GM12875 (cell line): ENCODE measurements at regions not wholly inside any gene's neighbourhood (a gene's known extent, or its start where the extent isn't known, plus 50 kb on each side); places are given as distances from the start of the nearest gene placed in this dataset.

Experiments used
- H3K4me3 ChIP-seq: one replicate; pipeline ENCODE4 v1.5.1; 2011; ENCODE audit warnings: low read depth, low read length, control low read depth
- TF ChIP-seq, protein P1 (sequence below): IDR thresholded peaks from 2 replicates; pipeline ENCODE4 v1.5.1; 2011; ENCODE audit warnings: low read depth, mild to moderate bottlenecking, control low read depth, inconsistent platforms, low read length, moderate library complexity, borderline replicate concordance; ENCODE audit not compliant: insufficient read depth

DNA sequence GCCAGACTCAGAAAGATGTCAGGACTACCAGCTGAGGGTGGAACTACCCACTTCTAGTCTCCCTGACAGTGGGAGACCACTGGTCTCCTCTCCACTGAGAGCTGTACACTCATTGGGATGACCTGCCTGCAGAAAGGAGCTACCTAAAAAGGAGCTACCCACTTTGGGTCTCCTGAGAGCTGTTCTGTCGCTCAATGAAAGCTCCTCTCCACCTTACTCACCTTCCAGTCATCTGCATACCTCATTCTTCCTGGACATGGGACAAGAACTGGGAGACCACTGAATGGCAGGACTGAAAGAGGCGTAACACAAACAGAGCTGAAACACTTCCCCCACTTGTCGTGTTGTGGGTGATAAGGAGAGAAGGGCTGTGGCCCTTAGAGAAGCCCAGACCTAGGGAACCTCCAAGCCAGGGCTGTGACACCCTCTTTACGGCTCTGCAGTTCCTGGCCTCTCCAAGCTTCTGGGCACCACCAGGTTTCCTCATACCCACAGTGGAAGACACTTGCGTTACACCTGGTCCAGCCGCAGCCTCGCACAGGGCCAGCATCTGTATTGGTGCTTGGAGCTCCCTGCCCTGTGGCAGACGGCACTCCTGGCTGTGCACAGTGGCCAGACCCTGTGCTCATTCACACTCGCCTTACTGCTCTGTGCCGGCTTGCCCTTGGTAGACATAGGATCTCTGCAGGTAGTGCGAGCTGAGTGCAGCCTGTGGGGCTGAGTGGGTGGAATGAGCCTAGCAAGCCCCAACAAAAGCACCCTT is 54.9 kb upstream of the SLITRK6 start:
- TF ChIP-seq, protein P1, sequence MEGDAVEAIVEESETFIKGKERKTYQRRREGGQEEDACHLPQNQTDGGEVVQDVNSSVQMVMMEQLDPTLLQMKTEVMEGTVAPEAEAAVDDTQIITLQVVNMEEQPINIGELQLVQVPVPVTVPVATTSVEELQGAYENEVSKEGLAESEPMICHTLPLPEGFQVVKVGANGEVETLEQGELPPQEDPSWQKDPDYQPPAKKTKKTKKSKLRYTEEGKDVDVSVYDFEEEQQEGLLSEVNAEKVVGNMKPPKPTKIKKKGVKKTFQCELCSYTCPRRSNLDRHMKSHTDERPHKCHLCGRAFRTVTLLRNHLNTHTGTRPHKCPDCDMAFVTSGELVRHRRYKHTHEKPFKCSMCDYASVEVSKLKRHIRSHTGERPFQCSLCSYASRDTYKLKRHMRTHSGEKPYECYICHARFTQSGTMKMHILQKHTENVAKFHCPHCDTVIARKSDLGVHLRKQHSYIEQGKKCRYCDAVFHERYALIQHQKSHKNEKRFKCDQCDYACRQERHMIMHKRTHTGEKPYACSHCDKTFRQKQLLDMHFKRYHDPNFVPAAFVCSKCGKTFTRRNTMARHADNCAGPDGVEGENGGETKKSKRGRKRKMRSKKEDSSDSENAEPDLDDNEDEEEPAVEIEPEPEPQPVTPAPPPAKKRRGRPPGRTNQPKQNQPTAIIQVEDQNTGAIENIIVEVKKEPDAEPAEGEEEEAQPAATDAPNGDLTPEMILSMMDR: no peak
- no peak overlapping the region for H3K4me3 ChIP-seq

DNA sequence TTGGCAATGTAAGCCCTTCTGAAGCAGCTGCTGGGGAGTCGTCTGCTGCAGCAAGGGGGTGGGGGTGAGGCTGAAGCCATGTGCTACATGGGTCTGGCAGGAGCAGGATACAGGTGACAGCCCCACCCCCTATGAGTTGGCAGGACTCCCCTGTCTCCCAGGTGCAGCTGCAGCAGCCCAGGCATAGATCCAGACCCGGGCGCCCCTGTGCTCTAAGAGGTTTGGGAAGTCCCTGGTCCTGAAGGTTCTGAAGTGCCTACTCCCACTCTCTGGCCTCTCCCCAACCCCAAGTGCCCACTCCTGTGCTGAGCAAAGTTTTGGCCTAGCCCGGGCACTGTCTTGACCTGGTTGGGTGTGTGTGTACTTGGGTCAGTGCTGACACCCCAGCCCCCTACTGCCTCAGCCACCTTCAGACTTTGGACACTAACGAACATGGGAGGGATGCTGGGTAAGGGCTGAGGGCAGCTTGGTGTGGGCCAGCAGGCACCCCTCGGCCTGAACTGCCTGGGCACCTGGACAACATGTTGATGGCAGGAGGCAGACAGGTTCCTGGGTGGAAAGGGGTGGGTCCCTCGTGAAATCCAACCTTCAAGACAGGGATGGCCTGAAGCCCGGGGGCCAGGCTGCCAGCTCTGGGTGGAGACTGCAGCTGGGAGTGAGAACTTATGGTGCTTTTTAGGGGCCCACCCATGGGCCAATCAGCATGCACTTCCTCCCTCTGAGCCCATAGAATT is 54.1 kb upstream of the SLITRK6 start:
- no peak overlapping the region for H3K4me3 ChIP-seq
- TF ChIP-seq, protein P1: no peak
